Astrocyte (in vitro differentiated cells and primary cell): ENCODE measurements at regions not wholly inside any gene's neighbourhood (a gene's known extent, or its start where the extent isn't known, plus 50 kb on each side); places are given as distances from the start of the nearest gene placed in this dataset.

Source experiments
- CTCF ChIP-seq: IDR thresholded peaks from 2 replicates; pipeline ENCODE4 v1.5.1; 2011; ENCODE audit warnings: low read depth, mild to moderate bottlenecking, inconsistent platforms, low read length, moderate library complexity; ENCODE audit not compliant: insufficient read depth
- EZH2 ChIP-seq: IDR thresholded peaks from 2 replicates; pipeline ENCODE4 v1.6.1; 2012; ENCODE audit warnings: mild to moderate bottlenecking, low read length, inconsistent platforms; ENCODE audit not compliant: insufficient read depth

- TF ChIP-seq EZH2 (no peak), CTCF (no peak)
These were observed 83.3 kb upstream of the MED13L start for GRCh38 chr12:116360579-116361413.
